HG03439 (cell line): ENCODE measurements at regions not wholly inside any gene's neighbourhood (a gene's known extent, or its start where the extent isn't known, plus 50 kb on each side); places are given as distances from the start of the nearest gene placed in this dataset.
"Not testable (repeated sequence)": the region's sequence is repeated elsewhere in the genome, so short reads cannot be mapped to it uniquely, and the experiment has no call there.

Experiments
- ATAC-seq: cut with Tn5 transposase; IDR thresholded peaks from one replicate; pipeline ENCODE4 v1.9.1; 2021; ENCODE audit warnings: mild to moderate bottlenecking, moderate library complexity; ENCODE audit not compliant: unreplicated experiment

GRCh38 chr14:65959563-65960024, 526.6 kb upstream of the CCDC196 start:
- ATAC-seq = no peak

- ATAC-seq = no peak
Observed at GRCh38 chr14:65961004-65961403, 525.2 kb upstream of the CCDC196 start.

- ATAC-seq = no peak
Observed at GRCh38 chr14:65962952-65963351, 523.2 kb upstream of the CCDC196 start.

- ATAC-seq = no peak
Observed at GRCh38 chr14:65964366-65964765, 521.8 kb upstream of the CCDC196 start.

GRCh38 chr14:65966188-65966587, 520.0 kb upstream of the CCDC196 start:
- no peak for ATAC-seq

- no peak for ATAC-seq
Observed at GRCh38 chr14:65972346-65972870, 513.8 kb upstream of the CCDC196 start.

- no peak for ATAC-seq
Observed at GRCh38 chr14:65972891-65973290, 513.3 kb upstream of the CCDC196 start.

- ATAC-seq = no peak
Observed at GRCh38 chr14:65975865-65976264, 510.3 kb upstream of the CCDC196 start.

GRCh38 chr14:65976761-65977404, 509.3 kb upstream of the CCDC196 start:
- no peak for ATAC-seq

- ATAC-seq = no peak
Observed at GRCh38 chr14:65981192-65981843, 504.9 kb upstream of the CCDC196 start.

GRCh38 chr14:65986041-65986440, 500.1 kb upstream of the CCDC196 start:
- ATAC-seq = no peak

GRCh38 chr14:65989981-65990380, 496.2 kb upstream of the CCDC196 start:
- ATAC-seq = no peak

- no peak for ATAC-seq
Observed at GRCh38 chr14:65991104-65991503, 495.1 kb upstream of the CCDC196 start.

- not testable (repeated sequence) for ATAC-seq
Observed at GRCh38 chr14:65991935-65992334, 494.2 kb upstream of the CCDC196 start.

- no peak for ATAC-seq
Observed at GRCh38 chr14:65993103-65993502, 493.1 kb upstream of the CCDC196 start.

GRCh38 chr14:65993996-65994395, 492.2 kb upstream of the CCDC196 start:
- no peak for ATAC-seq

GRCh38 chr14:65997347-65997746, 488.8 kb upstream of the CCDC196 start:
- no peak for ATAC-seq

- ATAC-seq = no peak
Observed at GRCh38 chr14:65999865-66000264, 486.3 kb upstream of the CCDC196 start.

- no peak for ATAC-seq
Observed at GRCh38 chr14:66000766-66001165, 485.4 kb upstream of the CCDC196 start.

- no peak for ATAC-seq
Observed at GRCh38 chr14:66001356-66001755, 484.8 kb upstream of the CCDC196 start.

GRCh38 chr14:66003082-66003730, 483.0 kb upstream of the CCDC196 start:
- no peak for ATAC-seq

- ATAC-seq = no peak
Observed at GRCh38 chr14:66005900-66006434, 480.2 kb upstream of the CCDC196 start.
